Adrenal gland (tissue), 9 donors: ENCODE measurements at regions not wholly inside any gene's neighbourhood (a gene's known extent, or its start where the extent isn't known, plus 50 kb on each side); places are given as distances from the start of the nearest gene placed in this dataset.

ENCODE experiments used
- DNase-seq, 7 donors: peaks; one replicate each; pipeline ENCODE4 v3.0.0-alpha.2; 2019 to 2020
- H3K27ac ChIP-seq, 5 donors: fragments of 200-600 bp; sonication (generic) in 4 of 5; 1 replicate in 3 of 5; 2 replicates in 2 of 5; pipeline versions ENCODE4 v1.5.1 to v1.8.0; 2016 to 2020; ENCODE audit warnings: mild to moderate bottlenecking in 1 of 5
- H3K27me3 ChIP-seq: fragments of 200-600 bp; 2 replicates; pipeline ENCODE4 v1.8.0; 2021
- H3K36me3 ChIP-seq, 2 donors: fragments of 200-600 bp; replicated peaks in 1 of 2; 1 replicate in 1 of 2; 2 replicates in 1 of 2; pipeline versions ENCODE4 v1.5.1 to v1.8.0; 2018 to 2022
- H3K4me1 ChIP-seq, 2 donors: fragments of 200-600 bp; replicated peaks in 1 of 2; 1 replicate in 1 of 2; 2 replicates in 1 of 2; pipeline versions ENCODE4 v1.5.1 to v1.8.0; 2018 to 2021
- H3K4me3 ChIP-seq, 4 donors: fragments of 200-600 bp; sonication (generic) in 3 of 4; one replicate each; pipeline ENCODE4 v1.5.1; 2016 to 2018
- H3K9me3 ChIP-seq, 3 donors: fragments of 200-600 bp; sonication (generic) in 1 of 3; replicated peaks in 1 of 3; 1 replicate in 2 of 3; 2 replicates in 1 of 3; pipeline versions ENCODE4 v1.5.1 to v1.8.0; 2016 to 2021
- POLR2A ChIP-seq, 2 donors: fragments of 450-650 bp; IDR thresholded peaks; one replicate each; pipeline ENCODE4 v1.6.1; 2017; ENCODE audit warnings: antibody characterized with exemption in 2 of 2, mild to moderate bottlenecking in 2 of 2, moderate library complexity in 1 of 2
- WGBS, 4 donors: extraction: QIAGEN DNeasy Blood & Tissue Kit in 2 of 4; methylation state at CpG; one replicate each; pipeline versions ENCODE4 v1.1.5 to v1.1.7; 2013 to 2017; 5-methylcytosine and 5-hydroxymethylcytosine counted together
- intact Hi-C, 2 donors: fragments of 100-400 bp; cut with DNase I; formaldehyde crosslinking; loops; one replicate each; pipeline versions ENCODE4 v1.14.1 to v1.15.0; 2022 to 2023
- TF ChIP-seq, protein P1 (sequence below), 6 experiments: fragments of 450-650 bp in 4 of 6; fragments of 200-600 bp in 2 of 6; sonication (generic) in 1 of 6; IDR thresholded peaks; 1 replicate in 5 of 6; 2 replicates in 1 of 6; pipeline versions ENCODE4 v1.5.1 to v1.8.0; 2016 to 2021; ENCODE audit warnings: antibody characterized with exemption in 6 of 6, mild to moderate bottlenecking in 2 of 6, moderate library complexity in 1 of 6
- donor health status: healthy with polysubstance abuse.
- donor health status: Bipolar disorder and iron deficiency.
- donor health status: DM: yes; HTN: yes; CAD: no.
- donor health status: DM: no; HTN: no; CAD: no.
- donor health status: DM: no; HTN: no; CAD: no.

DNA sequence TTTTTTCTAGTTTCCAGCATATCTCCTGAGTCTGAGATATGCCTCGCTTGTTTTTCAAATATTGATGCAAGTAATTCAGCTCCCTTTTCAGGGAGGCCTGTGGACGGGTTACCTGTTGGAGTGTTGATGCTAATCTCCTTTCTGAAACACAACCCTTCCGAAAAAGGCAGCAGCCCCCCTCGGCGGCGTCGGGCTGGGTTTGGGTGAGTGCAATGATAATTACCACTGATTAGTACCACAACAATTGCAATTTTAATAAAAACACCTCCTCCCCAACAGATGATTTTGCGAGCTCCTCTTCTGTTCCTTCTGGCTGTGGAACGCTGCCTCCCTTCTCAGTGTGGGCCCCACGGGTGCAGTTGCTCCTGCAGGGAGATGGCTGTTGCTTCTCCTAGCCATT is 66.3 kb downstream of the PTGR3 start:
- no peak for DNase-seq
- peaks cover 0 to 6% (median 0%) of the 10 kb centered on the region in 3 donors for H3K9me3 ChIP-seq
- H3K36me3 ChIP-seq: no peaks in the 10 kb centered on the region
- no peak overlapping the region for H3K4me3 ChIP-seq
- WGBS, 4 donors: 84 to 88% (median 86%) methylated on average over 10 of the region's 10 CpGs
- no peak overlapping the region for H3K27ac ChIP-seq
- no peaks in the 10 kb centered on the region for H3K27me3 ChIP-seq
- no peak for TF ChIP-seq POLR2A (IDR thresholded peaks at IDR 0.05)
- intact Hi-C loops: no loop called here
- H3K4me1 ChIP-seq: no peaks in the 10 kb centered on the region

DNA sequence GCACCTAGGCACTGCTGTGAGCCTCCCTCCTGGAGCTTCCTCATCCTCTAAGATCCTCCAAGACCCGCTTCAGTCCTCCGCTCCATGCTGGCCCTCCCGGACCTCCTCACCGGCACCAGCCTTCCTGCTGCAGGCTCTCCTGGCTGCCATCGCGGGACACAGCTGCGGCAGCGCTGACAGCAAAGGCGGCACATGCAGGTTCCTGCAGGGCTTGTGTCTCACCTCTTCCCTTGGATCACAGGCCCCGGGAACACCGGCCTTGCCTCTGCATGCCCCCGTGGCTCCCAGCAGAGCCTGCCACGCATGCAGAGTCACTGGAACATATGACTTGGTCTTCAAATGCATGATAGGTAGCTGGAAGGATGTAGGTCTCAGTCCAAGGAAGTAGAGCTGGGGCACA is 67.2 kb downstream of the PTGR3 start:
- WGBS, 4 donors: 88 to 100% (median 94%) methylated on average over 5 to 13 of the region's 13 CpGs
- Histone ChIP-seq H3K9me3 (no peaks in the 10 kb centered on the region), H3K27me3 (no peaks in the 10 kb centered on the region), H3K4me3 (no peak overlapping the region), H3K4me1 (no peaks in the 10 kb centered on the region), H3K27ac (no peak overlapping the region), H3K36me3 (no peaks in the 10 kb centered on the region)
- TF ChIP-seq, protein P1, sequence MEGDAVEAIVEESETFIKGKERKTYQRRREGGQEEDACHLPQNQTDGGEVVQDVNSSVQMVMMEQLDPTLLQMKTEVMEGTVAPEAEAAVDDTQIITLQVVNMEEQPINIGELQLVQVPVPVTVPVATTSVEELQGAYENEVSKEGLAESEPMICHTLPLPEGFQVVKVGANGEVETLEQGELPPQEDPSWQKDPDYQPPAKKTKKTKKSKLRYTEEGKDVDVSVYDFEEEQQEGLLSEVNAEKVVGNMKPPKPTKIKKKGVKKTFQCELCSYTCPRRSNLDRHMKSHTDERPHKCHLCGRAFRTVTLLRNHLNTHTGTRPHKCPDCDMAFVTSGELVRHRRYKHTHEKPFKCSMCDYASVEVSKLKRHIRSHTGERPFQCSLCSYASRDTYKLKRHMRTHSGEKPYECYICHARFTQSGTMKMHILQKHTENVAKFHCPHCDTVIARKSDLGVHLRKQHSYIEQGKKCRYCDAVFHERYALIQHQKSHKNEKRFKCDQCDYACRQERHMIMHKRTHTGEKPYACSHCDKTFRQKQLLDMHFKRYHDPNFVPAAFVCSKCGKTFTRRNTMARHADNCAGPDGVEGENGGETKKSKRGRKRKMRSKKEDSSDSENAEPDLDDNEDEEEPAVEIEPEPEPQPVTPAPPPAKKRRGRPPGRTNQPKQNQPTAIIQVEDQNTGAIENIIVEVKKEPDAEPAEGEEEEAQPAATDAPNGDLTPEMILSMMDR (IDR thresholded peaks at IDR 0.05): no peak
- TF ChIP-seq POLR2A (IDR thresholded peaks at IDR 0.05): no peak
- no peak for DNase-seq
- intact Hi-C loops: no loop called here

DNA sequence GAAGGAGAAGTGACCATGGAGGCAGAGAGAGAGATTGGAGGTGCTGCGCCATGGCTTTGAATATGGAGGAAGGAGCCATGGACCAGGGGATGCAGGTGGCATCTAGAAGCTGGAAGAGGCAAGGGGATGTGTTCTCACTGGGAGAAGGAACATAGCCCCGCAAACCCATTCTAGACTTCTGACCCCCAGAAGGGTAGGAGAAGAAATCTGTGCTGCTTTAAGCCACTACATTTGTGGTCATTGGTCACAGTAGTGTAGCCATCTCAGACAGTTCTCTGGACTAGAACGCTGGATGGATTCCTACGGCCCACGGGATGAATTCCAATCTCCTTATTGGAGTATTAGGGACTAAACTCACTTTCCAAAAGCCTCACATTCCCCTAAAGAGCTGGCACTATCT is 67.8 kb downstream of the PTGR3 start:
- 80 to 92% (median 81%) methylated on average over 5 of the region's 5 CpGs for WGBS, 4 donors
- TF ChIP-seq, protein P1 (IDR thresholded peaks at IDR 0.05): no peak
- TF ChIP-seq POLR2A (IDR thresholded peaks at IDR 0.05): no peak
- DNase-seq: no peak

DNA sequence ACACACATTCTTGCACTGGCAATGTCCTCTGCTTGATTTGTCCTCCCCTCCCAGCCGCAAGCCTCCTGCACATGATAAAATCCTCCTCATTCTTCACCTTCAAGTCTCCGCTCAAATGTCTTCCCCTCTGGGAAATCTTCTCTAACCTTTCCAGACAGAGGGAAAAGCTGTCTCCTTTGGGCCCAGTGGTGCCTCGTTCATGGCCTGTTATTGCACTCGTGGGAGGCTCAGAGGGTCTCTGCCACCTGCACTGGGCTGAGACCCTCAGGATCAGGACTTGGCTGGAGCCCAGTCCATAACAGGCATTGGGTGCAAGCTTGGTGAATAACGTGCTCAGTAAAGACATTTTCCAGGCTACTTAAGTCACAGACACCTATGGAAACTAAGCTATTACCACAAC is 68.6 kb downstream of the PTGR3 start:
- Histone ChIP-seq H3K36me3 (no peaks in the 10 kb centered on the region), H3K27ac (no peak overlapping the region), H3K4me3 (no peak overlapping the region), H3K4me1 (no peaks in the 10 kb centered on the region), H3K9me3 (no peaks in the 10 kb centered on the region), H3K27me3 (no peaks in the 10 kb centered on the region)
- TF ChIP-seq, protein P1 (IDR thresholded peaks at IDR 0.05): no peak
- TF ChIP-seq POLR2A (IDR thresholded peaks at IDR 0.05): no peak
- intact Hi-C loops: no loop called here
- 59 to 70% (median 61%) methylated on average over 5 of the region's 5 CpGs for WGBS, 4 donors
- DNase-seq: no peak

More for the DNA sequence above, 67.8 kb downstream of the PTGR3 start:
- Histone ChIP-seq H3K4me1 (no peaks in the 10 kb centered on the region), H3K4me3 (no peak overlapping the region), H3K27me3 (no peaks in the 10 kb centered on the region), H3K9me3 (no peaks in the 10 kb centered on the region), H3K27ac (no peak overlapping the region), H3K36me3 (no peaks in the 10 kb centered on the region)
- intact Hi-C loops: no loop called here

DNA sequence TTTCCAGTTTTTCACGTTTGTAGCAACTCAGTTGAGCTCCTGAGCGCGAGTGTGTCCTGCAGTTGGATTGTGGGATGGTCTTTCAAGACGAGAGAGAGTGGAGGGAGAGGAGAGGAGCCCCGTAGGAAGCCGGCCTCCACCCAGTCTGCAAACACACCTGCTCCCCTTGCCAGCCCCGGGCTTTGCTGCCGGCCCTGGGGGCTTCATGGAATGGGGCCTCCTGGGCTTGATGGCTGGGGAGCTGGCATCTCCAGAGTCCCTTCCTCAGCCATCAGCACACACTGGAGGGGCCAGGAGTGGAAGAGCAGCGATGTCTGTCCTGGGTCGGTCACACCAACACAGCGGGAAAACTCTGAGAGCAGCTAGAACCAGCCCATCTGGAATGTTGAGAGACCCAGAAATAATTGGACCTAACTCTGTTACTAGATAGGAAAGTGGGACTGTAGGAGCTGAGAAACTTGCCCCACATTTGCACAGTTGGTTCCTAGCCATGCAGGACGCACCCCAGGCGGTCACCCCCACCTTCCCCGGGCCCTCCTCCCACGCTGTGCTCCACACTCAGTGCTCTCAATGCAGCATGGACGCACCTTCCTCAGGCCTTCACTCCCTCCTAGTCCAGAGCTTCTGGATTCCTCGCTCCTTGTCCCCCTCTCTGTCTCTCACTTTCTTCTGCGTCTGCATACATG is 69.6 kb downstream of the PTGR3 start:
- TF ChIP-seq, protein P1 (IDR thresholded peaks at IDR 0.05): no peak
- no peak for TF ChIP-seq POLR2A (IDR thresholded peaks at IDR 0.05)

More for the DNA sequence above, 69.6 kb downstream of the PTGR3 start:
- Histone ChIP-seq H3K4me1 (no peaks in the 10 kb centered on the region), H3K36me3 (no peaks in the 10 kb centered on the region), H3K9me3 (no peaks in the 10 kb centered on the region), H3K27ac (no peak overlapping the region), H3K4me3 (no peak overlapping the region), H3K27me3 (no peaks in the 10 kb centered on the region)
- peak in 1 of 7 donors; percentile 28 for DNase-seq
- WGBS, 4 donors: 84 to 90% (median 87%) methylated on average over 16 to 18 of the region's 18 CpGs
- intact Hi-C loops: no loop called here
